GM13977 (cell line): ENCODE measurements at regions not wholly inside any gene's neighbourhood (a gene's known extent, or its start where the extent isn't known, plus 50 kb on each side); places are given as distances from the start of the nearest gene placed in this dataset.

Experiments used
- DNase-seq: peaks from one replicate; pipeline ENCODE4 v3.0.0; 2012; ENCODE audit warnings: low spot score
- in situ Hi-C: fragments of 300-500 bp; cut with MboI; formaldehyde crosslinking; loops from one replicate; pipeline ENCODE4 v1.12.0; 2022; ENCODE audit warnings: low sequenced_read_pairs, low pct_unique_long_range_greater_than_20kb, mixed read lengths, inconsistent platforms; ENCODE audit not compliant: unreplicated experiment
- TF ChIP-seq, protein P1 (sequence below): IDR thresholded peaks from 2 replicates; pipeline ENCODE4 v1.5.1; 2012; ENCODE audit warnings: mild to moderate bottlenecking, control low read depth; ENCODE audit not compliant: insufficient read depth; ENCODE audit errors: extremely low read depth, missing control alignments

DNA sequence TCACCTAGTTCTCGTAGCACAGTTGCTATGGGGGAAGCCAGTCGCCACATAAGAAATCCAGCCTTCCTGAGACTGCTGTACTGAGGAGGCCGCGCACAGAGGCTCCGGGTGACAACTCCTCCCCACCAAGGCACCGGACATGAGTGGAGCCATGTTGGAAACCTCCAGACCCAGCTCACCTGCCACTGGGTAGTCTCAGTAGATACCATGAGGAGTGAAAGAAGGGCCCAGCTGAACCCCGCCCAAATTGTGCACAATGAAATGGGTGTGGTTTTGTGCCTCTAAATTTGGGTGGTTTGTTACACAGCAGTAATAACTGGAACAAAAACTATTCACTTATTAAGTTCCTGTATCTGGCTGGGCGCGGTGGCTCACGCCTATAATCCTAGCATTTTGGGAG, 198.7 kb downstream of the BCOR start:
- in situ Hi-C loops: no loop called here
- TF ChIP-seq, protein P1, sequence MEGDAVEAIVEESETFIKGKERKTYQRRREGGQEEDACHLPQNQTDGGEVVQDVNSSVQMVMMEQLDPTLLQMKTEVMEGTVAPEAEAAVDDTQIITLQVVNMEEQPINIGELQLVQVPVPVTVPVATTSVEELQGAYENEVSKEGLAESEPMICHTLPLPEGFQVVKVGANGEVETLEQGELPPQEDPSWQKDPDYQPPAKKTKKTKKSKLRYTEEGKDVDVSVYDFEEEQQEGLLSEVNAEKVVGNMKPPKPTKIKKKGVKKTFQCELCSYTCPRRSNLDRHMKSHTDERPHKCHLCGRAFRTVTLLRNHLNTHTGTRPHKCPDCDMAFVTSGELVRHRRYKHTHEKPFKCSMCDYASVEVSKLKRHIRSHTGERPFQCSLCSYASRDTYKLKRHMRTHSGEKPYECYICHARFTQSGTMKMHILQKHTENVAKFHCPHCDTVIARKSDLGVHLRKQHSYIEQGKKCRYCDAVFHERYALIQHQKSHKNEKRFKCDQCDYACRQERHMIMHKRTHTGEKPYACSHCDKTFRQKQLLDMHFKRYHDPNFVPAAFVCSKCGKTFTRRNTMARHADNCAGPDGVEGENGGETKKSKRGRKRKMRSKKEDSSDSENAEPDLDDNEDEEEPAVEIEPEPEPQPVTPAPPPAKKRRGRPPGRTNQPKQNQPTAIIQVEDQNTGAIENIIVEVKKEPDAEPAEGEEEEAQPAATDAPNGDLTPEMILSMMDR: no peak
- no peak for DNase-seq

GRCh38 chrX:39899856-39900776, 197.6 kb downstream of the BCOR start:
- in situ Hi-C loops: no loop called here
- TF ChIP-seq, protein P1: no peak
- DNase-seq: no peak

DNA sequence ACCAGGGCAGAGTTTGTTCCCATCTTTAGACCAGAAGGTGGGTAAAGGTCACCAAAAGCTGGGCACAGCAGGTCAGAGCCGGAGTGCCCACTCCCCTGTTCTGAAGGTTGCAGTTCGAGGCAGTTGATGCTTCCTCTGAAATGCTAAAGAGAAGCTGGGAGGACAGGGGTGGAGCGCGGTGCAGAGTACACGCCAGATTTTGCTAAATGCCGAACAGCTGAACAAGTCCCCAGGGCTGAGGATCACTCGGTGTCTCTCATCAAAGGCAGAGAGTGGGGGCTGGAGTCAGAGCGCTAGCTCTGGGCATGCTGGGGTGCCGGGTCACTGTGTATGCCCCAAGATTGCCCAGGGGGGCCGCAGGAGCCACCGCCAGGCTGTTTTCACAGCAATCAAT, 197.0 kb downstream of the BCOR start:
- in situ Hi-C loops: no loop called here
- DNase-seq: no peak
- TF ChIP-seq, protein P1: no peak

- no peak for DNase-seq
- TF ChIP-seq, protein P1: no peak
- in situ Hi-C loops: no loop called here
Measured at GRCh38 chrX:39903343-39903742, 194.4 kb downstream of the BCOR start.

DNA sequence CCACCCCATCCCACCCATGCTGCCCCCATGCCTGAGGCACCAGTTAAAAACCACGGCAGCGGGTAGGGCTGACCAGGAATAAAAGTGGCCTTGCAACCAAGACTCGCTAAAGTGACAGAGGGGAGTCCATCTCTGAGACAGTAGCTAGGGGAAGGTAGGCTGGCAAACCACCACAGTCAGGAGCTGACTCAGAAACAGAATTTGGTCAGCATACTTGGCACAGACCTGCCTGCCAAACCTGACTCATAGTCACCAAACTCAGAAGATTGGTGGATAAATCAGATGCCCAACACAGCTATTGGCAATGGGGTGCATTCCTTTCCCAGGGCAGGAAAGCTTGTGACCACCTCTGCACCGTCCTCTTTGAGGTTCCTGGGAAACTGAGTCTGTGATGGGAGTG, 193.8 kb downstream of the BCOR start:
- TF ChIP-seq, protein P1: no peak
- no peak for DNase-seq
- in situ Hi-C loops: no loop called here

GRCh38 chrX:39904816-39905537, 192.8 kb downstream of the BCOR start:
- TF ChIP-seq, protein P1: no peak
- DNase-seq: no peak
- in situ Hi-C loops: no loop called here
